Fibroblast of skin of left biceps (primary cell): ENCODE measurements at regions not wholly inside any gene's neighbourhood (a gene's known extent, or its start where the extent isn't known, plus 50 kb on each side); places are given as distances from the start of the nearest gene placed in this dataset.
"Not testable (repeated sequence)": the region's sequence is repeated elsewhere in the genome, so short reads cannot be mapped to it uniquely, and the experiment has no call there.

Source experiments
- DNase-seq, 2 experiments: peaks; one replicate each; pipeline ENCODE4 v3.0.0-alpha.2; 2013; ENCODE audit warnings: low read depth in 2 of 2

- DNase-seq, result not testable (repeated sequence)
Measured at GRCh38 chr7:55743454-55743717, 119.2 kb downstream of the SEPTIN14 start.

GRCh38 chr7:55742651-55743453 is 119.7 kb downstream of the SEPTIN14 start:
- not testable (repeated sequence) for DNase-seq

GRCh38 chr7:55741721-55742631 is 120.6 kb downstream of the SEPTIN14 start:
- not testable (repeated sequence) for DNase-seq

- not testable (repeated sequence) for DNase-seq
Measured at GRCh38 chr7:55740633-55741250, 121.8 kb downstream of the SEPTIN14 start.

GRCh38 chr7:55740053-55740452 is 122.5 kb downstream of the SEPTIN14 start:
- DNase-seq, result not testable (repeated sequence)

- not testable (repeated sequence) for DNase-seq
Measured at GRCh38 chr7:55736641-55737221, 125.8 kb downstream of the SEPTIN14 start.

GRCh38 chr7:55733241-55734140 is 129.1 kb downstream of the SEPTIN14 start:
- DNase-seq, result peak; percentile 17 to 36

GRCh38 chr7:55731931-55732330 is 130.6 kb downstream of the SEPTIN14 start:
- no peak for DNase-seq

GRCh38 chr7:55730197-55730596 is 132.4 kb downstream of the SEPTIN14 start:
- DNase-seq, result no peak

- DNase-seq, result no peak
Measured at GRCh38 chr7:55723621-55723941, 139.0 kb downstream of the SEPTIN14 start.

GRCh38 chr7:55722874-55723620 is 139.5 kb downstream of the SEPTIN14 start:
- DNase-seq, result not testable (repeated sequence)

GRCh38 chr7:55721004-55721403 is 141.5 kb downstream of the SEPTIN14 start:
- DNase-seq, result not testable (repeated sequence)

GRCh38 chr7:55715247-55715867 is 143.1 kb upstream of the VOPP1 start:
- DNase-seq, result not testable (repeated sequence)

- DNase-seq, result not testable (repeated sequence)
Measured at GRCh38 chr7:55714370-55714769, 142.1 kb upstream of the VOPP1 start.

GRCh38 chr7:55710312-55710711 is 138.0 kb upstream of the VOPP1 start:
- DNase-seq, result not testable (repeated sequence)

GRCh38 chr7:55708028-55708427 is 135.7 kb upstream of the VOPP1 start:
- peak; percentile 46 to 62 for DNase-seq

GRCh38 chr7:55707410-55707809 is 135.1 kb upstream of the VOPP1 start:
- not testable (repeated sequence) for DNase-seq

- DNase-seq, result not testable (repeated sequence)
Measured at GRCh38 chr7:55706451-55707195, 134.3 kb upstream of the VOPP1 start.
